GM18858 (cell line): ENCODE measurements at regions not wholly inside any gene's neighbourhood (a gene's known extent, or its start where the extent isn't known, plus 50 kb on each side); places are given as distances from the start of the nearest gene placed in this dataset.
A peak's percentile ranks its signal among the peaks of the same experiment; 100 is the strongest.
"Not testable (repeated sequence)": the region's sequence is repeated elsewhere in the genome, so short reads cannot be mapped to it uniquely, and the experiment has no call there.

Experiments
- ATAC-seq: cut with Tn5 transposase; IDR thresholded peaks from one replicate; pipeline ENCODE4 v1.9.1; 2021; ENCODE audit not compliant: unreplicated experiment

- no peak for ATAC-seq
Measured at GRCh38 chr4:43411226-43411625, 518.7 kb downstream of the GRXCR1 start.

GRCh38 chr4:43423276-43423675 lies 530.8 kb downstream of the GRXCR1 start:
- ATAC-seq: no peak

GRCh38 chr4:43425206-43425605 lies 532.7 kb downstream of the GRXCR1 start:
- no peak for ATAC-seq

- ATAC-seq: no peak
Measured at GRCh38 chr4:43435291-43435690, 542.8 kb downstream of the GRXCR1 start.

- ATAC-seq: no peak
Measured at GRCh38 chr4:43452948-43453347, 560.4 kb downstream of the GRXCR1 start.

- ATAC-seq: no peak
Measured at GRCh38 chr4:43456383-43456782, 563.9 kb downstream of the GRXCR1 start.

GRCh38 chr4:43457866-43458265 lies 565.4 kb downstream of the GRXCR1 start:
- no peak for ATAC-seq

GRCh38 chr4:43458293-43458692 lies 565.8 kb downstream of the GRXCR1 start:
- ATAC-seq: no peak

- ATAC-seq: no peak
Measured at GRCh38 chr4:43471950-43472349, 579.4 kb downstream of the GRXCR1 start.

- ATAC-seq: no peak
Measured at GRCh38 chr4:43481526-43481925, 589.0 kb downstream of the GRXCR1 start.

- ATAC-seq: no peak
Measured at GRCh38 chr4:43485196-43485595, 592.7 kb downstream of the GRXCR1 start.

- peak; percentile 68 for ATAC-seq
Measured at GRCh38 chr4:43496188-43496587, 603.7 kb downstream of the GRXCR1 start.

- ATAC-seq: no peak
Measured at GRCh38 chr4:43496602-43497001, 604.1 kb downstream of the GRXCR1 start.

- ATAC-seq: not testable (repeated sequence)
Measured at GRCh38 chr4:43505823-43506222, 613.3 kb downstream of the GRXCR1 start.

- ATAC-seq: no peak
Measured at GRCh38 chr4:43512253-43512652, 619.7 kb downstream of the GRXCR1 start.

- no peak for ATAC-seq
Measured at GRCh38 chr4:43525646-43526045, 633.1 kb downstream of the GRXCR1 start.

GRCh38 chr4:43547561-43547960 lies 655.0 kb downstream of the GRXCR1 start:
- no peak for ATAC-seq

- ATAC-seq: no peak
Measured at GRCh38 chr4:43550981-43551627, 658.6 kb downstream of the GRXCR1 start.

GRCh38 chr4:43556262-43556661 lies 663.7 kb downstream of the GRXCR1 start:
- ATAC-seq: no peak

GRCh38 chr4:43560047-43560446 lies 667.5 kb downstream of the GRXCR1 start:
- no peak for ATAC-seq

- no peak for ATAC-seq
Measured at GRCh38 chr4:43564107-43564506, 671.6 kb downstream of the GRXCR1 start.

- ATAC-seq: no peak
Measured at GRCh38 chr4:43564591-43564990, 672.1 kb downstream of the GRXCR1 start.

GRCh38 chr4:43567644-43568043 lies 675.1 kb downstream of the GRXCR1 start:
- no peak for ATAC-seq
